ENCODE measurements at regions not wholly inside any gene's neighbourhood (a gene's known extent, or its start where the extent isn't known, plus 50 kb on each side); places are given as distances from the start of the nearest gene placed in this dataset.

DNA sequence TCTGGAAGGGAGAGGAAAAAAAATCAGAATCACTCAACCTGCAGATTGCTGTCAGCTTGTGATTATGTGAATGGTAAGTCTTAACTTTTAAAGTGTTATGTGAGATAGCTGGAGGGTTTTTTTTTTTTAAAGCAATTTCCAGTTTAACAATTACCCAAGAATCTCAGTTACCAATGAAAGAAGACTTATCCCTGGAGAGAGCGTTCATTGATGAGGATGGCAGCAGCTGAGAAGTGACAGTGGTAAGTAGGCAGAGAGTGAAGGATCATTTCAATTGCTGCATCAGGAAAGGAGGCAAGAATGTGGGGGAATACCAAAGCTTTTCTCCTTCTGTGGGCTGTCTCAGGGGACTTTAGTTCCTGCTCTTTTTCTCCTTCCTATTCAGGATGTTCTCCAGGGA, 370.2 kb upstream of the C9orf72 start:
- TF ChIP-seq, protein P1, sequence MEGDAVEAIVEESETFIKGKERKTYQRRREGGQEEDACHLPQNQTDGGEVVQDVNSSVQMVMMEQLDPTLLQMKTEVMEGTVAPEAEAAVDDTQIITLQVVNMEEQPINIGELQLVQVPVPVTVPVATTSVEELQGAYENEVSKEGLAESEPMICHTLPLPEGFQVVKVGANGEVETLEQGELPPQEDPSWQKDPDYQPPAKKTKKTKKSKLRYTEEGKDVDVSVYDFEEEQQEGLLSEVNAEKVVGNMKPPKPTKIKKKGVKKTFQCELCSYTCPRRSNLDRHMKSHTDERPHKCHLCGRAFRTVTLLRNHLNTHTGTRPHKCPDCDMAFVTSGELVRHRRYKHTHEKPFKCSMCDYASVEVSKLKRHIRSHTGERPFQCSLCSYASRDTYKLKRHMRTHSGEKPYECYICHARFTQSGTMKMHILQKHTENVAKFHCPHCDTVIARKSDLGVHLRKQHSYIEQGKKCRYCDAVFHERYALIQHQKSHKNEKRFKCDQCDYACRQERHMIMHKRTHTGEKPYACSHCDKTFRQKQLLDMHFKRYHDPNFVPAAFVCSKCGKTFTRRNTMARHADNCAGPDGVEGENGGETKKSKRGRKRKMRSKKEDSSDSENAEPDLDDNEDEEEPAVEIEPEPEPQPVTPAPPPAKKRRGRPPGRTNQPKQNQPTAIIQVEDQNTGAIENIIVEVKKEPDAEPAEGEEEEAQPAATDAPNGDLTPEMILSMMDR (IDR thresholded peaks at IDR 0.05), result no peak
- TF ChIP-seq POLR2A (IDR thresholded peaks at IDR 0.05), result no peak
- TF ChIP-seq EP300 (IDR thresholded peaks at IDR 0.05), result no peak

All from ovary (tissue), 3 donors.